ENCODE measurements at regions not wholly inside any gene's neighbourhood (a gene's known extent, or its start where the extent isn't known, plus 50 kb on each side); places are given as distances from the start of the nearest gene placed in this dataset.

- no peak for TF ChIP-seq POLR2A (IDR thresholded peaks at IDR 0.05)
- no peak for TF ChIP-seq CTCF (IDR thresholded peaks at IDR 0.05)
Observed at GRCh38 chr1:30166174-30166573, 557.2 kb downstream of the MATN1 start.
